Tibial artery (tissue), 4 donors: ENCODE measurements at regions not wholly inside any gene's neighbourhood (a gene's known extent, or its start where the extent isn't known, plus 50 kb on each side); places are given as distances from the start of the nearest gene placed in this dataset.

Experiments used
- DNase-seq, 2 donors: peaks; one replicate each; pipeline ENCODE4 v3.0.0-alpha.2; 2019
- H3K27ac ChIP-seq, 2 donors: fragments of 200-600 bp; sonication (generic) in 1 of 2; 1 replicate in 1 of 2; 2 replicates in 1 of 2; pipeline ENCODE4 v1.5.1; 2018 to 2019; ENCODE audit warnings: mild to moderate bottlenecking in 1 of 2
- H3K27me3 ChIP-seq, 2 donors: fragments of 200-600 bp; sonication (generic) in 1 of 2; one replicate each; pipeline versions ENCODE4 v1.5.1 to v1.6.0; 2016 to 2019
- H3K36me3 ChIP-seq, 3 donors: fragments of 200-600 bp; sonication (generic) in 2 of 3; one replicate each; pipeline ENCODE4 v1.5.1; 2016 to 2019; ENCODE audit warnings: mild to moderate bottlenecking in 2 of 3
- H3K4me1 ChIP-seq, 4 donors: fragments of 200-600 bp; sonication (generic) in 2 of 4; 1 replicate in 3 of 4; 2 replicates in 1 of 4; pipeline ENCODE4 v1.5.1; 2016 to 2019
- H3K4me3 ChIP-seq, 2 donors: fragments of 200-600 bp; sonication (generic) in 1 of 2; 1 replicate in 1 of 2; 2 replicates in 1 of 2; pipeline ENCODE4 v1.5.1; 2018 to 2019; ENCODE audit warnings: mild to moderate bottlenecking in 2 of 2
- H3K9me3 ChIP-seq, 3 donors: fragments of 200-600 bp; sonication (generic) in 1 of 3; one replicate each; pipeline ENCODE4 v1.5.1; 2016 to 2019
- intact Hi-C: fragments of 100-400 bp; cut with DNase I; formaldehyde crosslinking; loops from one replicate; pipeline ENCODE4 v1.15.0; 2023; ENCODE audit warnings: low total_unique reads
- TF ChIP-seq, protein P1 (sequence below), 2 experiments: fragments of 200-600 bp in 1 of 2; fragments of 450-650 bp in 1 of 2; IDR thresholded peaks; one replicate each; pipeline ENCODE4 v1.5.1; 2017 to 2019; ENCODE audit warnings: antibody characterized with exemption in 2 of 2, mild to moderate bottlenecking in 1 of 2, moderate library complexity in 1 of 2

DNA sequence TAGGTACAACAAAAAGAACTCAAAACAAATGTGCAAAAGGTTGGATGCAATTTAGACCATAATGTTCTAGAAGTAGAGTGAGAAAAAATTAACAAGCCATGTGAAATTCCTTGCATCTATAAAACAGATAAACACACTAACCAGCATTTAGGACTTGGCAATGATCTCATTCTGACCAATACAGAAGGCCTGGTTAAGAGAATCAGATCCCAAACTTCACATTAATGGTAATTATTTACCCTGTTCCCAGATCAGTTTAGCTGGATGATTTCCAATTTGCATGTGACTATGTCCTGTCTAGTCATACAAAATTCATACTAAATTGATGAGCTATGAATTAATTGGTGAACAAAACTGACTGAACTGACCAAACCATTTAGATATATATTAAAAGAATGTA is 98.4 kb upstream of the FIGN start:
- Histone ChIP-seq H3K36me3 (no peaks in the 10 kb centered on the region), H3K27ac (peak overlapping the region; percentile 39 to 45), H3K27me3 (no peaks in the 10 kb centered on the region), H3K4me3 (no peak overlapping the region), H3K4me1 (peaks cover 0 to 19% (median 3%) of the 10 kb centered on the region in 4 donors), H3K9me3 (no peaks in the 10 kb centered on the region)
- TF ChIP-seq, protein P1, sequence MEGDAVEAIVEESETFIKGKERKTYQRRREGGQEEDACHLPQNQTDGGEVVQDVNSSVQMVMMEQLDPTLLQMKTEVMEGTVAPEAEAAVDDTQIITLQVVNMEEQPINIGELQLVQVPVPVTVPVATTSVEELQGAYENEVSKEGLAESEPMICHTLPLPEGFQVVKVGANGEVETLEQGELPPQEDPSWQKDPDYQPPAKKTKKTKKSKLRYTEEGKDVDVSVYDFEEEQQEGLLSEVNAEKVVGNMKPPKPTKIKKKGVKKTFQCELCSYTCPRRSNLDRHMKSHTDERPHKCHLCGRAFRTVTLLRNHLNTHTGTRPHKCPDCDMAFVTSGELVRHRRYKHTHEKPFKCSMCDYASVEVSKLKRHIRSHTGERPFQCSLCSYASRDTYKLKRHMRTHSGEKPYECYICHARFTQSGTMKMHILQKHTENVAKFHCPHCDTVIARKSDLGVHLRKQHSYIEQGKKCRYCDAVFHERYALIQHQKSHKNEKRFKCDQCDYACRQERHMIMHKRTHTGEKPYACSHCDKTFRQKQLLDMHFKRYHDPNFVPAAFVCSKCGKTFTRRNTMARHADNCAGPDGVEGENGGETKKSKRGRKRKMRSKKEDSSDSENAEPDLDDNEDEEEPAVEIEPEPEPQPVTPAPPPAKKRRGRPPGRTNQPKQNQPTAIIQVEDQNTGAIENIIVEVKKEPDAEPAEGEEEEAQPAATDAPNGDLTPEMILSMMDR (IDR thresholded peaks at IDR 0.05) = no peak
- intact Hi-C loops = no loop called here
- DNase-seq = no peak

DNA sequence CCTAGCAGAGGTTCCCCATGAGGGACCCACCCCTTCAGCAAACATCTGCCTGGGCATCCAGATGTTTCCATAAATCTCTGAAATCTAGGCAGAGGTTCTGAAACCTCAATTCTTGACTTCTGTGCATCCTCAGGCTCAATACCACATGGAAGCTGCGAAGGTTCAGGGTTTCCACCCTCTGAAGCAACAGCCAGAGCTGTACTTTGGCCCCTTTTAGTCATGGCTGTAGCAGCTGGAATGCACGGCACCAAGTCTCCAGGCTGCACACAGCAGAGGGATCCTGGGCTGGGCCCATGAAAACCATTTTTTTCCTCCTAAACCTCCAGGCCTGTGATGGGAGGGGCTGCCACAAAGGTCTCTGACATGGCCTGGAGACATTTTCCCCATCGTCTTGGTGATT is 93.0 kb upstream of the FIGN start:
- Histone ChIP-seq H3K4me1 (peaks cover 0 to 8% (median 2%) of the 10 kb centered on the region in 4 donors), H3K36me3 (no peaks in the 10 kb centered on the region), H3K4me3 (no peak overlapping the region), H3K9me3 (no peaks in the 10 kb centered on the region), H3K27me3 (no peaks in the 10 kb centered on the region), H3K27ac (no peak overlapping the region)
- DNase-seq = no peak
- TF ChIP-seq, protein P1 (IDR thresholded peaks at IDR 0.05) = no peak
- intact Hi-C loops = no loop called here

DNA sequence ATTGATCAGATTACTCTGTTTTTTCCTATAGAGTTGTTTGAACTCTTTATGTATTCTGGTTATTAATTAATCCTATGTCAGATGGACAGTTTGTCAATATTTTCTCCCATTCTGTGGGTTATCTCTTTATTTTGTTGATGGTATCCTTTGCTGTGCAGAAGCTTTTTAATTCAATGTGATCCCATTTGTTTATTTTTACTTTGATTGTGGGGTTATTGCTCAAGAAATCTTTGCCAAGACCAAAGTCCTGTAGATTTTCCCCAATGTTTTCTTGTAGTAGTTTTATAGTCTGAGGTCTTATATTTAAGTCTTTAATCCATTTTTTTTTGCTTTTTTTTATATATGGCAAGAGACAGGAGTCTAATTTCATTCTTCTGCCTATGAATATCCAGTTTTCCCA is 86.2 kb upstream of the FIGN start:
- Histone ChIP-seq H3K27me3 (no peaks in the 10 kb centered on the region), H3K9me3 (peaks cover 0 to 4% (median 0%) of the 10 kb centered on the region in 3 donors), H3K4me1 (no peaks in the 10 kb centered on the region), H3K4me3 (no peak overlapping the region), H3K36me3 (no peaks in the 10 kb centered on the region), H3K27ac (no peak overlapping the region)
- TF ChIP-seq, protein P1 (IDR thresholded peaks at IDR 0.05) = no peak
- intact Hi-C loops = no loop called here
- no peak for DNase-seq

- H3K4me1 ChIP-seq = no peaks in the 10 kb centered on the region
- intact Hi-C loops = no loop called here
- peaks cover 0 to 4% (median 0%) of the 10 kb centered on the region in 3 donors for H3K9me3 ChIP-seq
- DNase-seq = no peak
- H3K27me3 ChIP-seq = no peaks in the 10 kb centered on the region
- H3K36me3 ChIP-seq = no peaks in the 10 kb centered on the region
- H3K4me3 ChIP-seq = no peak overlapping the region
- TF ChIP-seq, protein P1 (IDR thresholded peaks at IDR 0.05) = no peak
- no peak overlapping the region for H3K27ac ChIP-seq
These were observed 77.2 kb upstream of the FIGN start for GRCh38 chr2:163812926-163813520.

GRCh38 chr2:163808406-163808805 is 72.6 kb upstream of the FIGN start:
- intact Hi-C loops = no loop called here
- Histone ChIP-seq H3K4me3 (no peak overlapping the region), H3K9me3 (no peaks in the 10 kb centered on the region)

More at GRCh38 chr2:163808406-163808805, 72.6 kb upstream of the FIGN start:
- Histone ChIP-seq H3K27me3 (no peaks in the 10 kb centered on the region), H3K4me1 (no peaks in the 10 kb centered on the region), H3K27ac (no peak overlapping the region), H3K36me3 (no peaks in the 10 kb centered on the region)
- TF ChIP-seq, protein P1 (IDR thresholded peaks at IDR 0.05) = no peak
- DNase-seq = no peak
